ENCODE measurements at regions not wholly inside any gene's neighbourhood (a gene's known extent, or its start where the extent isn't known, plus 50 kb on each side); places are given as distances from the start of the nearest gene placed in this dataset.

- Histone ChIP-seq H3K4me2 (ENCODE audit: low read depth, low read length, poor library complexity, severe bottlenecking) (no peak overlapping the region), H3K27me3 (ENCODE audit: insufficient read depth, low read length, poor library complexity, severe bottlenecking) (no peaks in the 10 kb centered on the region), H3K4me3 (ENCODE audit: low read length, poor library complexity, severe bottlenecking) (no peak overlapping the region), H3K79me2 (ENCODE audit: insufficient read depth, low read length) (no peaks in the 10 kb centered on the region), H3K9ac (ENCODE audit: low read depth, low read length, poor library complexity, severe bottlenecking) (no peak overlapping the region), H2AFZ (ENCODE audit: low read length) (no peak overlapping the region), H3F3A (ENCODE audit: low read depth) (no peaks in the 10 kb centered on the region), H3K9me2 (replicated peaks; ENCODE audit: low read depth, low read length) (no peaks in the 10 kb centered on the region), H3K9me3 (ENCODE audit: insufficient read depth, low read depth, low read length) (no peaks in the 10 kb centered on the region; the same call in 1 of the 2 replicates), H4K20me1 (ENCODE audit: insufficient read depth, low read length, poor library complexity, severe bottlenecking) (no peaks in the 10 kb centered on the region), H3K4me1 (ENCODE audit: insufficient read depth, low read length, poor library complexity, severe bottlenecking) (no peaks in the 10 kb centered on the region), H3K36me3 (ENCODE audit: insufficient read depth, low read length) (no peaks in the 10 kb centered on the region)
- no peak for TF ChIP-seq EZH2phosphoT487 (IDR thresholded peaks at IDR 0.05; ENCODE audit: borderline replicate concordance)
- no peak for TF ChIP-seq CTCF (conservative IDR thresholded peaks at IDR 0.05; ENCODE audit: low read length)
Observed at GRCh38 chr12:42957561-42958290, 368.2 kb upstream of the PRICKLE1 start.

DNA sequence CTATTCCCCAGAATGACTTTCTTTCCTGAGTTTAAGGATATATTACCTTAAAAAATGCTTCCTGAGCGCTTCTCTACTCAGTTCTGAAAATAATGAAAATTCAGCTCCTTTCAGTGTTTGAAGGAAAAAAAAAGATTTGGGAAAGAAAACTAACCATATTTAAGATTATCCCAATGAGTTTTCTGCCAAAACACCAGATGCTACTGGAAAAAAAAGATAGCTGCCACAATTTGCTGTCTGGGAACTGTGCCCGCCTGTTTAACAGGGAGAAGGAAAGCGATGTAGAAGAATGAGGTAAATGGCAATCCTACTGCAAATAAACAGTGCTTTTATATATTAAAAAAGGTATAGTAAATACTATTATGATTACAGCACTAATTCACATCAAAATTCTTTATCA, 367.6 kb upstream of the PRICKLE1 start:
- no peaks in the 10 kb centered on the region for H3K79me2 ChIP-seq (ENCODE audit: insufficient read depth, low read length)
- H3K9me2 ChIP-seq (replicated peaks; ENCODE audit: low read depth, low read length) = no peaks in the 10 kb centered on the region
- no peak overlapping the region for H3K4me3 ChIP-seq (ENCODE audit: low read length, poor library complexity, severe bottlenecking)

GRCh38 chr12:42953021-42953420, 363.5 kb upstream of the PRICKLE1 start:
- Histone ChIP-seq H3K4me3 (ENCODE audit: low read length, poor library complexity, severe bottlenecking) (no peak overlapping the region), H3F3A (ENCODE audit: low read depth) (no peaks in the 10 kb centered on the region), H3K79me2 (ENCODE audit: insufficient read depth, low read length) (no peaks in the 10 kb centered on the region), H3K36me3 (ENCODE audit: insufficient read depth, low read length) (no peaks in the 10 kb centered on the region), H3K4me1 (ENCODE audit: insufficient read depth, low read length, poor library complexity, severe bottlenecking) (no peaks in the 10 kb centered on the region), H3K9me2 (replicated peaks; ENCODE audit: low read depth, low read length) (no peaks in the 10 kb centered on the region), H3K27me3 (ENCODE audit: insufficient read depth, low read length, poor library complexity, severe bottlenecking) (no peaks in the 10 kb centered on the region), H2AFZ (ENCODE audit: low read length) (no peak overlapping the region), H3K9me3 (ENCODE audit: insufficient read depth, low read depth, low read length) (no peaks in the 10 kb centered on the region; the same call in 1 of the 2 replicates), H3K9ac (ENCODE audit: low read depth, low read length, poor library complexity, severe bottlenecking) (no peak overlapping the region), H4K20me1 (ENCODE audit: insufficient read depth, low read length, poor library complexity, severe bottlenecking) (no peaks in the 10 kb centered on the region), H3K4me2 (ENCODE audit: low read depth, low read length, poor library complexity, severe bottlenecking) (no peak overlapping the region)
- TF ChIP-seq CTCF (conservative IDR thresholded peaks at IDR 0.05; ENCODE audit: low read length) (no peak), EZH2phosphoT487 (IDR thresholded peaks at IDR 0.05; ENCODE audit: borderline replicate concordance) (no peak)

More for the DNA sequence above, 367.6 kb upstream of the PRICKLE1 start:
- Histone ChIP-seq H3K4me1 (ENCODE audit: insufficient read depth, low read length, poor library complexity, severe bottlenecking) (no peaks in the 10 kb centered on the region), H3K36me3 (ENCODE audit: insufficient read depth, low read length) (no peaks in the 10 kb centered on the region), H3K4me2 (ENCODE audit: low read depth, low read length, poor library complexity, severe bottlenecking) (no peak overlapping the region), H3K9me3 (ENCODE audit: insufficient read depth, low read depth, low read length) (no peaks in the 10 kb centered on the region; the same call in 1 of the 2 replicates), H2AFZ (ENCODE audit: low read length) (no peak overlapping the region), H4K20me1 (ENCODE audit: insufficient read depth, low read length, poor library complexity, severe bottlenecking) (no peaks in the 10 kb centered on the region), H3F3A (ENCODE audit: low read depth) (no peaks in the 10 kb centered on the region), H3K9ac (ENCODE audit: low read depth, low read length, poor library complexity, severe bottlenecking) (no peak overlapping the region), H3K27me3 (ENCODE audit: insufficient read depth, low read length, poor library complexity, severe bottlenecking) (no peaks in the 10 kb centered on the region)
- no peak for TF ChIP-seq CTCF (conservative IDR thresholded peaks at IDR 0.05; ENCODE audit: low read length)
- TF ChIP-seq EZH2phosphoT487 (IDR thresholded peaks at IDR 0.05; ENCODE audit: borderline replicate concordance) = no peak
